ENCODE measurements at regions not wholly inside any gene's neighbourhood (a gene's known extent, or its start where the extent isn't known, plus 50 kb on each side); places are given as distances from the start of the nearest gene placed in this dataset.

DNA sequence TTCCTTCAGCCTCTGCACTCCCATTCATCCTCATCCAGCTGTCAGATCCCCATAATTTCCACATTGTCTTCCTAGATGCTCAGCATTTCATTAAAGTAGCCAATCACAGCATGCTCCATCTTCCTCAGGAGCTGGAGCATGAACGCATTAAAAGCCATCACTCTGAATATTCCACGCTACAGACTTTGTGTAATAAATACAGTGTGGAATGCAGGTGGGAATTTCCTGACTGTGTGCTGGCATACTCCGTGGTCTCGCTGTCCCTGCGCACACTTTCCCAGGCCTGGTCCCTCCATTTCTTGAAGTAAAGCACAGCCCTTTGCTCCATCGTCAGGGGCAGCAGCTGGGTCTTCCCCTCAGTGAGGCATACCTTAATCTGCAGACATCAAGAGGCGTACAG is 123.7 kb upstream of the NCK2 start:
- DNase-seq (ENCODE audit: low read depth in 2 of 2) = no peak

GRCh38 chr2:105618351-105618659 is 126.4 kb upstream of the NCK2 start:
- no peak for DNase-seq (ENCODE audit: low read depth in 2 of 2)

- no peak for DNase-seq (ENCODE audit: low read depth in 2 of 2)
These were observed 126.9 kb upstream of the NCK2 start for GRCh38 chr2:105617631-105618350.

GRCh38 chr2:105615305-105615704 is 129.4 kb upstream of the NCK2 start:
- DNase-seq (ENCODE audit: low read depth in 2 of 2) = no peak

DNA sequence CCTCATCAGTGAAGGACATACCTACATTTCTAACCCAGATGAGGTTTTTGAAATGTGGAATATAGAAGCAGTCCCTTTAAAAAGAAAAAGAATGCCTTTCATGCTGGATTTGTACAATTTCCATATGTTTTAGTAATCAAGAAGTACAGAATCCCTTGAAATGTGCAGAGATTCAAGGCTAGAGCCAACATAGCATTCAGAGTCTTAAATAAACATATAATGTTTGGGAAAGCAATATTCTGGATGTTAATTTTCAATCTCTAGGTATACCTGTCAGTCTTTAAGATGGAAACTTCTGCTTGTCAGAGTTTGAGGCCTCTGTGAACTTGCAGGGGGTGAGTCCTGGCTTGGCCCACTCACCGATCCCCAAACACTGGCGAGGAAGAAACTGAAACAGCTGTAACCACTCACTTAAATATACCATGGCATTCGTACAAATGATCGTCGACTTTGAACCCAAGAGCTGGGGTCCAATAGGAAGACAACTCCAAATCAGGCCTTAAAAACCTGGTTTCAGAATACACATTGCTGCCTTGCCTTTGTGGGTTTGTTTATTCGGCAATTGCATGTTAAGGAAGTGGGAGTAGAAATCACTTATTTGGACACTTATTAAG is 132.8 kb upstream of the NCK2 start:
- no peak for DNase-seq (ENCODE audit: low read depth in 2 of 2)

- DNase-seq (ENCODE audit: low read depth in 2 of 2) = no peak
These were observed 133.4 kb upstream of the NCK2 start for GRCh38 chr2:105611333-105611637.

GRCh38 chr2:105610576-105611332 is 134.0 kb upstream of the NCK2 start:
- DNase-seq (ENCODE audit: low read depth in 2 of 2) = no peak

GRCh38 chr2:105609746-105610402 is 134.8 kb upstream of the NCK2 start:
- DNase-seq (ENCODE audit: low read depth in 2 of 2) = no peak

GRCh38 chr2:105607920-105608504 is 136.7 kb upstream of the NCK2 start:
- DNase-seq (ENCODE audit: low read depth in 2 of 2) = no peak

DNA sequence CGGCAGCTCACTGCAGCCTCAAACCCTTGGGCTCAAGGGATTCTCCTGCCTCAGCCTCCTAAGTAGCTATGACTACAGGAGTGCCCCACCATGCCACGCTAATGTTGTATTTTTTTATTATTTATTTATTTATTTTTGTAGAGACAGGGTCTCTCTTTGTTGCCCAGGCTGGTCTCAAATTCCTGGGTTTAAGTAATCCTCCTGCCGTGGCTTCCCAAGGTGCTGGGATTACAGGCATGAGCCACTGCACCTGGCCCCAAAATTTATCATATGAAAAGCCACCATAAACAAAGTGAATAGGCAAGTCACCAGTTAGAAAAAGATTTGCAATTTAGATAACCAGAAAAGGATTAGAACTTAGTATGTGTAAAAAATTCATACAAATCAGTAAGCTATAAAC is 138.6 kb upstream of the NCK2 start:
- DNase-seq (ENCODE audit: low read depth in 2 of 2) = no peak

DNA sequence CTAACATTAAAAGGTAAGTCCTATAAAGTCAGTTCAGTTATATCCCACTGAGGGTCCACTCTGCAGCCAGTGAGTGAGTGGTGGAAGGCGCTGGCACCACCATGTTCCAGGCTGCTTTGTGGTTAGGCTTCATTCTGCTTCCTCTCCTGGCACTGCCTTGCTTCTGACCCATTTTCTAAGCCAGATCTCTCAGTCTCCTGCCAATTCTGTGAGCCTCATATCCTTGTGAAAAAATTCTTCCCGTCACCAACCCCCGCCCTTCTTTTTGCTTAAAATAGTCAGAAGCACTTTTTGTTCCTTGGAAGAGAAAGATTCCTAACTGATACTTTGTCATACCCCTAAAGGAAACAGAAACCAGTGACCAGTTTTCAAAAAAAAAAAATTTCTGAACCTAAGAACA is 139.8 kb upstream of the NCK2 start:
- no peak for DNase-seq (ENCODE audit: low read depth in 2 of 2)

DNA sequence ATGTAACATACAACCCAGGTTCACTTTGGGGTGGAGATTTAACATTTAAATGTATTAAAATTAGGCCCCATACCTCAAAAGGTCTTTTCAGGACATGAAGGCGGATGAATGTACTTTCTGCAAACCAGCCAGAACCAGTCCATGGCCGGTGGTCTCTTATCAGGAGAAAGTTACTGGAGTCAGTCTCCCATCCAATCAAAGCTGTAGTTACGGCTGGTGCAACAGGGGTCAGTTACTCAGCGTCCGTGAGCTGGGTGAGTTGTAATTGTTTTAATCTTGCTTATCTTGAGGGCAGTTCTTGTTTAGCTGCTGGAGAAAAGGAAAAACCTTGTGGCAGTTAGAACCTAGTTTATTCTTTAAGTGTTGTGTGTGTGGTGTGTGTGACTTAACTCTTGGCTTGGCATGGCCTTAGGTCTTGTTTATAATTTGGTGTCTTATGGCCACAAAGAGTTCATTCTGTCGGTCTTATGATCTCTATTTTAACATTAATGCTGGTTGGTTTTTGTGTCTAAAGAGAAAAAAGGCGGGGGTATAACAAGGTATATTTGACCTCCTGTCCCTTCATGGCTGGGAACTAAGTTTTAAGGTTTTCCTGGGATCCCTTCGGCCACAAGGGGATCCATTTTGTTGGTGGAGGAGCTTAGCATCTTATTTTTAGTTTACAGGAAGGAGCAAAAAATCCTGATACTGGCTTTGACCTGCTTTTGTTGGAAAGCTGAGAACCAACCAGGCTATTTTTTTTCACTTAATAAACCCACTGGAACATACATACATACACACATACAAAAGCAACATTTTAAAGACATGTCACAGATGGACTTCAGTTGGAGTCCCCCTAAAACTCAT is 143.5 kb upstream of the NCK2 start:
- no peak for DNase-seq (ENCODE audit: low read depth in 2 of 2)

- no peak for DNase-seq (ENCODE audit: low read depth in 2 of 2)
These were observed 144.1 kb upstream of the NCK2 start for GRCh38 chr2:105600602-105600948.

DNA sequence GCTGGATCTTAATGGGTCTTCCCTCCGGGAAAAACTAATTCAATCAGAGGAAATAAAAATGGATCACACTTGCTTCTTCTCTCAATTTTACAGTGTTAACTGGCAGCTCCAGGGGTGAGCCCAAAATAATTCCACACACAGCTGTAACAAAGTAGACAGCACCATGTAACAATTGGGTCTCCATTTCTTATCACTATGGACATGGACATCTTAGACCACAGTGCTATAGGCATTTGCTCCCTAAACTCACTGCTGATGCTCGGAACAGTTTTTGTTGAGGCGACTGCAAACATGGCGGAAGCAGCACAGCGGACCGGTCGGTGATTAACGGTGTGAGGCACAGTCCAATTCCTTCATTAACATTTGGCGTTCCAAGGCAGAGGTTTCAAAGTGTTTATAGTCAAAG is 144.7 kb upstream of the NCK2 start:
- no peak for DNase-seq (ENCODE audit: low read depth in 2 of 2)

DNA sequence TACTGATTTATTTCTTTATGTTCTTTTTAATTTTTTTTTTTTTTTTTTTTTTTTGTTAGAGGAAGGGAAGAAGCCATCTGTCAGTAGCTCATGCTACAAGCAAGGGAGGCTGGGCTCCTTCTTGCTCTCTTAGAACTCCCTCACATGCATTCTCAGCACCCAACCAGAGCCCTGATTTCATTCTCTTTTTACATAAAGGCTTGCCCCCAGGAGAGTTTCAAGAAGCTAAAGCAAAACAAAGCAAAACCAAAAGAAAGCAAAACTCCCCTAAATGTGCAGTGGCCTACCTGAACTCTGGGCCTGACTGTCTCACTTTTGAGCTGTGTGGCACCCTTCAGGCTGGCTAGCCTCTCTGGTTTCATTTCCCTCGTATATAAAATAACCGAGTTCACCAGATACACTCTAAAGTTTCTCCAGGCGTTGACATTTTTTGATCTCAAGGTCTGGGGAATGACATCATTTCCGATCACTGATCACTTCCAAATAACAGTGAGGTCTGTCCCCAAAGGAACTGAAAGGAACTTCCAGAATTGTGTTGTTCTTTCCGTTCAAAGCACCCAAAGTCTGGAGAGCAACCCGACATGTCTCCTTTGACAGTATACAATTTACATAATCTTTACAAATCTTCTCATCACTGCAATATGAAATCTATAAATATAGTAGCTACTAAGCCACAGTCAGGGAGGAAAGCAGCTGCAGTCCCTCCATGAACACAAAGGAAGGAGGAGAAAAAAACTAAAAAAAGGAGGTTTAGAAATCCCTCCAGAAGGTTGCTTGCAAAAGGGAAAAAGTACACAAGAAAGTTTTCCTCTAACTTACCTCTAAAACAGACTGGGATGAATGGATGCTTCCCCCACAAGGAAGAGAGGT is 145.6 kb upstream of the NCK2 start:
- no peak for DNase-seq (ENCODE audit: low read depth in 2 of 2)

DNA sequence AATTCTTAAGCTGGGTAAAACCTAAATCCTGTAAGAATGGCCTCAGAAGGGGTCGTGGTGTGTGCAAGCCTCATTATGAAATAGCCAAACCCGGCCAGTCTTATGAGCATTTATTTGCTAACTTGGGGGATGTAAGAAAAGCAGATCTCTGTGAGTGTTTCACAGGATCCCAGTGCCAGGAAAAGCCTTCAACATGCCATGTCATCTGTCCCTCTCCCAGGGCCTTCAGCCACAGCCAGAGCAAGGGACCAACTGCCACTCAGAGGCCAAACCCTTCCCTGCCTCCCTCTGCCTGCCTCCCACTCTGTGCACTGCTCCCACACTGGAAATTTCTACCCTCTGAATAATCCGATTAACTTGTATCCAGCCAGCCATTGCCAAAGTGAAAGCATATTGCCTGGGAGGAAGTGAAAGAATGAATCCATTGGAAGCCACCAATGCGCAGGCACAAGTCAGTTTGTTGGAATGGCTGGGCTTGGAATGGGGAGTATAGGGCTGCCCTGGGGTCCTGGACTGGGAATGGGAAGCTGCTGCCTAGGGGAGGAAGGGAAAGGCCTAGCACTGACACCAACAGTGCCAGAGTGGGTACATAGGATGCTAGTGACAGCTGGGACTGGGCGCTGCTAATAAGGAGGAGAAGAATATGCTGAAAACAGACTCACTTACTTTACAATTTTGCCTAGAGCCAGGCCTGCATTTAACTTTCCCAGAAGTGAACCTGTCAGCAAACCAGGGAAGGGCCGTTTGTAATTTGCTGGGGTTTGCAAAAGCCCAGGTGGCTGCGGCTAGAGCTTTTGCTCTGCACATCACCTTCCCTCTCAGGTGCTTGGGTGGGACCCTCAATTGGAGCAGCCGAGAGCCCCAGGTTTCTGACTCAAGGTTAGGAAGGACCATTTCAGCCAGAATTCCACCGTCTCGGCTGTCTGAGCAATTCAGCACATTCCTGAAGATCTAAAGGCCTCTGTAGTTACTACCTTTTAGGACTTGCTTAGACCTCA is 146.6 kb upstream of the NCK2 start:
- DNase-seq (ENCODE audit: low read depth in 2 of 2) = no peak

DNA sequence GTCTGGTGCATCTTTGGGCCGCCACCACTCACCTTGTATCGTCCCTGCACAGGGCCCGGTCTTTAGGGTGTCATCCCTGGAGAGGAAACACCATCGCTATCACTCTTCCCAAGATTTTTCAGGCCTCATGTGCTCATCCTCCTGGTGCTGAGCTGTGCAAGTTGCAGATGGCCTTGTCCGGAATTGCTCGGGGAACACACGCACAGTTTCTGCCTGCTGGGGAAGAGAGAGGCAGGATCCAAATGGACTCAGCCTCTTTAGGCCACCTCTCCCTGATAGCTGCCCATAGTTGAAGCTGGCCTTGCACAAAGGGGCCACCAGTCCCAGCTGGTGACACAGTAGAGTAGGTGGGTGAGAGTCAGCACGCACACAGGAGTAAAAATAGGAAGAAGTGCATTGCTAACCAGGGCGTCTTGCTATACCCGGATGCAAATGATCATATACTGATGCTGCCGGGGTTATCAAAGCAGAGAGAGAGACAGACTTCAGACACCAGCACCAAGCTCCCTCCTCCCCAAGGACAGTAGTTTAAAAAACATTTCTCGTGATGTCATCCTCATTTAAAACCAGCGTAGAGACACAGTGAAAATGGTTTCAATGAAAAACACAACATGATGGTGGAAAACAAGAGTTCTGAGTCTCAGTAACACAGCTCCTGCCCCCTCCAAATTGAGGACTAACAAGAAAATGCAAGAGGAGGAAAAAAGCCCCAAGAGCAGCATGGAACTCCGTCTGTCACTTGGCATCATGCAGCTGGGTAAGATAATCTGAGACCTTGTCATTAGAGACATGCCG is 147.5 kb upstream of the NCK2 start:
- DNase-seq (ENCODE audit: low read depth in 2 of 2) = no peak

GRCh38 chr2:105596411-105596921 is 148.2 kb upstream of the NCK2 start:
- DNase-seq (ENCODE audit: low read depth in 2 of 2) = no peak
